Endothelial cell of umbilical vein (primary cell): ENCODE measurements at regions not wholly inside any gene's neighbourhood (a gene's known extent, or its start where the extent isn't known, plus 50 kb on each side); places are given as distances from the start of the nearest gene placed in this dataset.

ENCODE experiments used
- BruUV-seq: library from RNA; stranded (reverse); fragments of 400-500 nt; replicated peaks from 2 replicates; lab custom pipeline; 2021; lab: Mats Ljungman, UMichigan
- CTCF ChIA-PET: fragments of 300-600, 350-600 bp; sonication (Branson Sonifier 250); formaldehyde crosslinking; loops from one replicate; lab custom pipeline; 2021; ENCODE audit warnings: antibody characterized with exemption, inconsistent platforms; lab: Charles Lee
- POLR2A ChIA-PET: fragments of 300-600, 350-600 bp; sonication (Branson Sonifier 250); formaldehyde crosslinking; loops from one replicate; lab custom pipeline; 2021; ENCODE audit warnings: antibody characterized with exemption, inconsistent platforms; lab: Charles Lee
- DNase-seq: peaks from one replicate; pipeline ENCODE4 v3.0.0-alpha.2; 2011; ENCODE audit warnings: low read depth, low spot score
- FAIRE-seq: peaks from 2 replicates; lab custom pipeline; 2011; peaks lifted over from hg19 to GRCh38; lab: Jason Lieb, UNC
- H2AFZ ChIP-seq: 2 replicates; pipeline ENCODE4 v1.6.0; 2012; ENCODE audit warnings: low read depth, low read length, control low read depth, inconsistent platforms
- H3K27ac ChIP-seq: 2 replicates; pipeline ENCODE4 v1.5.1; 2011; ENCODE audit warnings: low read depth, mild to moderate bottlenecking, control low read depth, low read length, moderate library complexity; ENCODE audit not compliant: insufficient read depth
- H3K27me3 ChIP-seq, 2 experiments: 2 replicates each; pipeline versions ENCODE4 v1.6.0 to v1.6.1; 2011; ENCODE audit warnings: low read length in 2 of 2, mixed read lengths in 1 of 2; ENCODE audit not compliant: control insufficient read depth in 2 of 2, insufficient read depth in 2 of 2
- H3K36me3 ChIP-seq, 2 experiments: 2 replicates in 1 of 2; 3 replicates in 1 of 2; pipeline ENCODE4 v1.5.1; 2011; ENCODE audit warnings: low read length in 2 of 2, mild to moderate bottlenecking in 1 of 2, moderate library complexity in 1 of 2; ENCODE audit not compliant: control insufficient read depth in 2 of 2, insufficient read depth in 2 of 2; ENCODE audit errors: extremely low read depth in 1 of 2
- H3K4me1 ChIP-seq: 3 replicates; pipeline ENCODE4 v1.5.1; 2011; ENCODE audit warnings: mild to moderate bottlenecking, low read length; ENCODE audit not compliant: control insufficient read depth, insufficient read depth; ENCODE audit errors: extremely low read depth
- H3K4me2 ChIP-seq: 2 replicates; pipeline ENCODE4 v1.6.1; 2011; ENCODE audit warnings: low read length, control low read depth, mixed read lengths; ENCODE audit not compliant: insufficient read depth
- H3K4me3 ChIP-seq, 3 experiments: fragments of 200-600 bp in 1 of 3; sonication (generic), shearing (Covaris generic) in 1 of 3; replicated peaks in 1 of 3; 2 replicates each; pipeline ENCODE4 v1.5.1; 2011 to 2016; ENCODE audit warnings: control low read depth in 3 of 3, low read length in 3 of 3, mild to moderate bottlenecking in 2 of 3, inconsistent platforms in 1 of 3, low read depth in 1 of 3, moderate library complexity in 1 of 3; ENCODE audit not compliant: insufficient read depth in 1 of 3
- H3K79me2 ChIP-seq: 2 replicates; pipeline ENCODE4 v1.6.0; 2012; ENCODE audit warnings: low read length, inconsistent platforms; ENCODE audit not compliant: control insufficient read depth, insufficient read depth
- H3K9ac ChIP-seq: replicated peaks from 2 replicates; pipeline ENCODE3; 2011; ENCODE audit warnings: low read length, control low read depth; ENCODE audit not compliant: insufficient read depth; ENCODE audit errors: extremely low read depth
- H3K9me1 ChIP-seq: replicated peaks from 3 replicates; pipeline ENCODE4 v1.6.0; 2011; ENCODE audit warnings: mild to moderate bottlenecking, low read length; ENCODE audit not compliant: control insufficient read depth, insufficient read depth; ENCODE audit errors: extremely low read depth
- H3K9me3 ChIP-seq: replicated peaks from 2 replicates; pipeline ENCODE4 v1.5.1; 2012; ENCODE audit warnings: low read length, inconsistent platforms; ENCODE audit not compliant: control insufficient read depth, insufficient read depth
- H4K20me1 ChIP-seq: replicated peaks from 2 replicates; pipeline ENCODE3; 2011; ENCODE audit warnings: mild to moderate bottlenecking, low read length; ENCODE audit not compliant: control insufficient read depth, insufficient read depth; ENCODE audit errors: extremely low read depth
- EZH2 ChIP-seq: IDR thresholded peaks from 2 replicates; pipeline ENCODE4 v1.6.1; 2012; ENCODE audit warnings: borderline replicate concordance, low read depth, mild to moderate bottlenecking, moderate library complexity, low read length, inconsistent platforms; ENCODE audit not compliant: severe bottlenecking
- FOS ChIP-seq: IDR thresholded peaks from 2 replicates; pipeline ENCODE4 v1.6.1; 2011; ENCODE audit warnings: mild to moderate bottlenecking, low read length, moderate library complexity, borderline replicate concordance; ENCODE audit not compliant: insufficient read depth
- GATA2 ChIP-seq: IDR thresholded peaks from 2 replicates; pipeline ENCODE4 v1.7.0; 2011; ENCODE audit warnings: low read depth, mild to moderate bottlenecking, moderate library complexity, mixed read lengths, low read length; ENCODE audit not compliant: insufficient read length, insufficient read depth
- JUN ChIP-seq: IDR thresholded peaks from 2 replicates; pipeline ENCODE4 v1.6.1; 2011; ENCODE audit warnings: borderline replicate concordance, low read depth; ENCODE audit not compliant: insufficient read length, insufficient read depth
- MAX ChIP-seq: IDR thresholded peaks from 2 replicates; pipeline ENCODE4 v1.6.1; 2011; ENCODE audit not compliant: insufficient read depth, insufficient read length
- MYC ChIP-seq: IDR thresholded peaks from one replicate; pipeline ENCODE4 v1.6.1; 2011; ENCODE audit warnings: mild to moderate bottlenecking, low read depth, low read length
- POLR2A ChIP-seq: IDR thresholded peaks from 2 replicates; pipeline ENCODE4 v1.6.1; 2012; ENCODE audit warnings: low read depth, mild to moderate bottlenecking, control low read depth, low read length
- POLR2AphosphoS5 ChIP-seq: IDR thresholded peaks from 2 replicates; pipeline ENCODE4 v1.6.1; 2012; ENCODE audit warnings: low read depth, mild to moderate bottlenecking, control low read depth, low read length, moderate library complexity; ENCODE audit not compliant: insufficient read depth
- dilution Hi-C: fragments of 300-500 bp; cut with MboI; formaldehyde crosslinking; loops from one replicate; pipeline ENCODE4 v1.15.0; 2019; ENCODE audit warnings: low sequenced_read_pairs; ENCODE audit not compliant: extremely low pct_ligation_motif_present
- intact Hi-C: fragments of 100-400 bp; cut with micrococcal nuclease; formaldehyde crosslinking; loops from one replicate; pipeline ENCODE4 v1.10.0; 2022
- TF ChIP-seq, protein P1 (sequence below), 2 donors: IDR thresholded peaks; 1 replicate in 1 of 2; 2 replicates in 1 of 2; pipeline ENCODE4 v1.5.1; 2011; ENCODE audit warnings: low read length in 2 of 2, mild to moderate bottlenecking in 2 of 2, moderate library complexity in 2 of 2, control low read depth in 1 of 2, inconsistent platforms in 1 of 2, low read depth in 1 of 2; ENCODE audit not compliant: insufficient read depth in 1 of 2; ENCODE audit errors: extremely low read depth in 1 of 2

DNA sequence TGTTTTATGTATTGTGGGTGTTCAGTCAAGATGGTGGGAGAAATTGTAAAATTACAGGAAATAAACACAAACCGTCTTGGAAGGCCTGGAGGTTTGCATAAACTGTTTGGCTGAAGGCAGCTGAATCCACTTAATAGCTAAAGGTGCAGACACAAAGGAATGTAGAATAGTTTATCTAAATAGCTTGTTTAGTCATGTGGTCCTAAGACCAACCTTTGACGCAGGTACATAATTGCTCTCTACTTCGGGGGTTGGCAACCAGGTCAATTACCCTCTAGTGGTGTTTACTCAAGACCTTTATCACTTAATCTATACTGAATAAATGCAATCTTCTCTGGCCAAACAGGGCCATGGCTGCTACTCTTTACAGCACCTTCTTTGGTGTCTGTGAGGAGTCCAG, 502.8 kb downstream of the IGSF11 start:
- DNase-seq (no peak), FAIRE-seq (no peak)
- H3K4me1 ChIP-seq, result no peaks in the 10 kb centered on the region
- intact Hi-C loops, result no loop called here
- no TSS peak for BruUV-seq
- H3K79me2 ChIP-seq, result no peaks in the 10 kb centered on the region
- H3K36me3 ChIP-seq, result no peaks in the 10 kb centered on the region
- ChIA-PET POLR2A (no interaction called here), CTCF (no interaction called here)
- no peak overlapping the region for H2AFZ ChIP-seq
- H3K9ac ChIP-seq, result no peak overlapping the region
- H3K4me3 ChIP-seq, result no peak overlapping the region
- dilution Hi-C loops, result no loop called here
- no peaks in the 10 kb centered on the region for H4K20me1 ChIP-seq
- H3K27ac ChIP-seq, result no peak overlapping the region
- no peaks in the 10 kb centered on the region for H3K9me1 ChIP-seq
- TF ChIP-seq, protein P1, sequence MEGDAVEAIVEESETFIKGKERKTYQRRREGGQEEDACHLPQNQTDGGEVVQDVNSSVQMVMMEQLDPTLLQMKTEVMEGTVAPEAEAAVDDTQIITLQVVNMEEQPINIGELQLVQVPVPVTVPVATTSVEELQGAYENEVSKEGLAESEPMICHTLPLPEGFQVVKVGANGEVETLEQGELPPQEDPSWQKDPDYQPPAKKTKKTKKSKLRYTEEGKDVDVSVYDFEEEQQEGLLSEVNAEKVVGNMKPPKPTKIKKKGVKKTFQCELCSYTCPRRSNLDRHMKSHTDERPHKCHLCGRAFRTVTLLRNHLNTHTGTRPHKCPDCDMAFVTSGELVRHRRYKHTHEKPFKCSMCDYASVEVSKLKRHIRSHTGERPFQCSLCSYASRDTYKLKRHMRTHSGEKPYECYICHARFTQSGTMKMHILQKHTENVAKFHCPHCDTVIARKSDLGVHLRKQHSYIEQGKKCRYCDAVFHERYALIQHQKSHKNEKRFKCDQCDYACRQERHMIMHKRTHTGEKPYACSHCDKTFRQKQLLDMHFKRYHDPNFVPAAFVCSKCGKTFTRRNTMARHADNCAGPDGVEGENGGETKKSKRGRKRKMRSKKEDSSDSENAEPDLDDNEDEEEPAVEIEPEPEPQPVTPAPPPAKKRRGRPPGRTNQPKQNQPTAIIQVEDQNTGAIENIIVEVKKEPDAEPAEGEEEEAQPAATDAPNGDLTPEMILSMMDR (IDR thresholded peaks at IDR 0.05; ENCODE audit: extremely low read depth in 1 of 2, insufficient read depth in 1 of 2, low read depth in 1 of 2, low read length in 2 of 2), result no peak
- TF ChIP-seq POLR2A, result no peak
- TF ChIP-seq MYC, result no peak
- no peak for TF ChIP-seq EZH2
- no peak for TF ChIP-seq GATA2
- TF ChIP-seq POLR2AphosphoS5, result no peak
- TF ChIP-seq FOS, result no peak
- TF ChIP-seq MAX, result no peak
- TF ChIP-seq JUN, result no peak
- H3K27me3 ChIP-seq, result no peaks in the 10 kb centered on the region
- no peaks in the 10 kb centered on the region for H3K9me3 ChIP-seq
- no peak overlapping the region for H3K4me2 ChIP-seq
